ENCODE measurements at regions not wholly inside any gene's neighbourhood (a gene's known extent, or its start where the extent isn't known, plus 50 kb on each side); places are given as distances from the start of the nearest gene placed in this dataset.

- TF ChIP-seq CTCF (IDR thresholded peaks at IDR 0.05): no peak
- no peak for TF ChIP-seq POLR2A (IDR thresholded peaks at IDR 0.05)
Observed at GRCh38 chr18:68017385-68017784, 500.9 kb upstream of the DSEL start.
